Spleen (tissue), 11 donors: ENCODE measurements at regions not wholly inside any gene's neighbourhood (a gene's known extent, or its start where the extent isn't known, plus 50 kb on each side); places are given as distances from the start of the nearest gene placed in this dataset.

ENCODE experiments used
- DNase-seq: peaks from one replicate; pipeline ENCODE4 v3.0.0-alpha.2; 2020
- H3K27ac ChIP-seq, 8 donors: fragments of 200-600 bp; sonication (generic) in 7 of 8; 1 replicate in 4 of 8; 2 replicates in 4 of 8; pipeline versions ENCODE4 v1.5.0 to v1.8.0; 2016 to 2021; ENCODE audit warnings: inconsistent platforms in 4 of 8, mild to moderate bottlenecking in 4 of 8, moderate library complexity in 1 of 8
- H3K27me3 ChIP-seq, 7 donors: fragments of 200-600 bp; sonication (generic) in 6 of 7; replicated peaks in 1 of 7; 1 replicate in 4 of 7; 2 replicates in 3 of 7; pipeline versions ENCODE4 v1.5.0 to v1.8.0; 2016 to 2021; ENCODE audit warnings: inconsistent platforms in 3 of 7, mild to moderate bottlenecking in 1 of 7
- H3K36me3 ChIP-seq, 6 donors: fragments of 200-600 bp; sonication (generic) in 5 of 6; 1 replicate in 4 of 6; 2 replicates in 2 of 6; pipeline versions ENCODE4 v1.5.0 to v1.8.0; 2016 to 2021; ENCODE audit warnings: inconsistent platforms in 2 of 6
- H3K4me1 ChIP-seq, 6 donors: fragments of 200-600 bp; sonication (generic) in 5 of 6; 1 replicate in 3 of 6; 2 replicates in 3 of 6; pipeline versions ENCODE4 v1.5.0 to v1.8.0; 2016 to 2021; ENCODE audit warnings: inconsistent platforms in 3 of 6
- H3K4me3 ChIP-seq, 8 donors: fragments of 200-600 bp; sonication (generic) in 7 of 8; 1 replicate in 4 of 8; 2 replicates in 4 of 8; pipeline versions ENCODE4 v1.5.0 to v1.8.0; 2016 to 2021; ENCODE audit warnings: inconsistent platforms in 4 of 8, mild to moderate bottlenecking in 4 of 8, moderate library complexity in 2 of 8
- H3K9me3 ChIP-seq, 8 donors: fragments of 200-600 bp; sonication (generic) in 7 of 8; 1 replicate in 4 of 8; 2 replicates in 4 of 8; pipeline versions ENCODE4 v1.5.0 to v1.8.0; 2016 to 2021; ENCODE audit warnings: inconsistent platforms in 4 of 8
- POLR2A ChIP-seq, 3 donors: fragments of 450-650 bp; IDR thresholded peaks; one replicate each; pipeline ENCODE4 v1.5.1; 2017; ENCODE audit warnings: antibody characterized with exemption in 3 of 3, mild to moderate bottlenecking in 1 of 3
- POLR2AphosphoS5 ChIP-seq, 3 donors: sonication (generic); formaldehyde crosslinking; IDR thresholded peaks; one replicate each; pipeline ENCODE4 v1.5.1; 2017; ENCODE audit warnings: antibody characterized with exemption in 3 of 3
- WGBS, 5 donors: extraction: QIAGEN DNeasy Blood & Tissue Kit in 3 of 5; methylation state at CpG; one replicate each; pipeline versions ENCODE4 v1.1.5 to v1.1.7; 2013 to 2018; 5-methylcytosine and 5-hydroxymethylcytosine counted together
- intact Hi-C: fragments of 100-400 bp; cut with DNase I; formaldehyde crosslinking; loops from one replicate; pipeline ENCODE4 v1.15.0; 2023; ENCODE audit warnings: low total_unique reads
- TF ChIP-seq, protein P1 (sequence below), 11 experiments: fragments of 200-600 bp in 7 of 11; fragments of 450-650 bp in 4 of 11; sonication (generic) in 4 of 11; IDR thresholded peaks in 8 of 11; conservative IDR thresholded peaks in 3 of 11; 1 replicate in 7 of 11; 2 replicates in 4 of 11; pipeline versions ENCODE4 v1.4.0 to v1.8.0; 2016 to 2021; ENCODE audit warnings: antibody characterized with exemption in 11 of 11, inconsistent platforms in 4 of 11, mild to moderate bottlenecking in 1 of 11
- donor health status: healthy with polysubstance abuse.
- donor health status: DM: no; HTN: no; CAD: no; lungs with moderate emphysema.
- donor health status: DM: no; HTN: no; CAD: no.
- donor health status: Bipolar disorder and iron deficiency.
- donor health status: healthy.
- donor health status: DM: no; HTN: no; CAD: no.
- donor health status: DM: yes; HTN: yes; CAD: no.

DNA sequence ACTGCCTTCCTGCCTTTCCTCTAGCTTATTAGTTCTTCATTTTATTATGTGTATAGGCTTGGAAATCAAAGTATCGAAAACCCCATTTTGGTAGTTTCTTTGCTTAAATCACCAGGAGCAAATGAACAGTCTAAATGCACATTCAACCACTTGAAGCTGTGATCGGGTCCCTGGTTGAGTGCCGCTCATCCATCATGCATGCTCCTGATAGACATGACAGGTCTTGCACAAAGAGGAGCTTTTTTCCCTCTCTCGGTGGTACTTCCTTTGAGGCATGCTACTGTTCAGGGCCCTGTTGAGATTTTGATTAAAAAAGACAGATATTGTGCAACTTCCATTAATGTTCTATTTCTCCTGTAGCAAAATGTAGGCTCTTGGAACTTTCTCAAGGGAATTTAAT, 185.8 kb downstream of the OLFM4 start:
- H3K4me1 ChIP-seq, result no peaks in the 10 kb centered on the region
- DNase-seq, result no peak
- H3K27ac ChIP-seq, result no peak overlapping the region
- no peak overlapping the region for H3K4me3 ChIP-seq
- TF ChIP-seq POLR2AphosphoS5 (IDR thresholded peaks at IDR 0.05) (no peak), POLR2A (IDR thresholded peaks at IDR 0.05) (no peak)
- TF ChIP-seq, protein P1, sequence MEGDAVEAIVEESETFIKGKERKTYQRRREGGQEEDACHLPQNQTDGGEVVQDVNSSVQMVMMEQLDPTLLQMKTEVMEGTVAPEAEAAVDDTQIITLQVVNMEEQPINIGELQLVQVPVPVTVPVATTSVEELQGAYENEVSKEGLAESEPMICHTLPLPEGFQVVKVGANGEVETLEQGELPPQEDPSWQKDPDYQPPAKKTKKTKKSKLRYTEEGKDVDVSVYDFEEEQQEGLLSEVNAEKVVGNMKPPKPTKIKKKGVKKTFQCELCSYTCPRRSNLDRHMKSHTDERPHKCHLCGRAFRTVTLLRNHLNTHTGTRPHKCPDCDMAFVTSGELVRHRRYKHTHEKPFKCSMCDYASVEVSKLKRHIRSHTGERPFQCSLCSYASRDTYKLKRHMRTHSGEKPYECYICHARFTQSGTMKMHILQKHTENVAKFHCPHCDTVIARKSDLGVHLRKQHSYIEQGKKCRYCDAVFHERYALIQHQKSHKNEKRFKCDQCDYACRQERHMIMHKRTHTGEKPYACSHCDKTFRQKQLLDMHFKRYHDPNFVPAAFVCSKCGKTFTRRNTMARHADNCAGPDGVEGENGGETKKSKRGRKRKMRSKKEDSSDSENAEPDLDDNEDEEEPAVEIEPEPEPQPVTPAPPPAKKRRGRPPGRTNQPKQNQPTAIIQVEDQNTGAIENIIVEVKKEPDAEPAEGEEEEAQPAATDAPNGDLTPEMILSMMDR (IDR thresholded peaks at IDR 0.05 in 8 of 11, conservative IDR thresholded peaks at IDR 0.05 in 3 of 11), result no peak
- H3K27me3 ChIP-seq, result no peaks in the 10 kb centered on the region
- WGBS, 5 donors, result 59 to 74% (median 65%) methylated on average over 4 of the region's 4 CpGs
- H3K36me3 ChIP-seq, result no peaks in the 10 kb centered on the region
- no peaks in the 10 kb centered on the region for H3K9me3 ChIP-seq
- intact Hi-C loops, result no loop called here

DNA sequence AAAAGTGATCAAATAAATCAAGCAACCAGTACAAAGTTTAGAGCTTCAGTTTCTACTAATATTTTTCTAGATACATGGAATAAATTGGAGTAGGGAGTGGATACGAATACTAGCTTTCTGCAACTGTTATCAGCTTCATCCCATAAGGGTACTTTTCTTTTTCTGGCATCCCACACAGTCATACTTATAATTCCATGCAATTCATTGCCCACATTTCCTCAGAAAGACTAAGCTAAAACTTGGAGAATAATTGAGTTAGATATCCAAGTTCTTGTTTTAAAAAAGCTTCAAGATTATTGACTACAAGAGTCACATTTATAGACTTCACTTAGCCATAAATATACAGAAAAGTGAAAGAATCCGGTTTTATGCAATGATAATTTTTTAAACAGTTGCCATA, 186.9 kb downstream of the OLFM4 start:
- Histone ChIP-seq H3K4me3 (no peak overlapping the region), H3K27ac (no peak overlapping the region), H3K9me3 (no peaks in the 10 kb centered on the region), H3K36me3 (no peaks in the 10 kb centered on the region), H3K4me1 (no peaks in the 10 kb centered on the region), H3K27me3 (no peaks in the 10 kb centered on the region)
- intact Hi-C loops, result no loop called here
- TF ChIP-seq, protein P1 (IDR thresholded peaks at IDR 0.05 in 8 of 11, conservative IDR thresholded peaks at IDR 0.05 in 3 of 11), result no peak
- TF ChIP-seq POLR2AphosphoS5 (IDR thresholded peaks at IDR 0.05) (no peak), POLR2A (IDR thresholded peaks at IDR 0.05) (no peak)
- DNase-seq, result no peak
- WGBS, 5 donors, result 56 to 68% (median 62%) methylated on average over 2 of the region's 2 CpGs

DNA sequence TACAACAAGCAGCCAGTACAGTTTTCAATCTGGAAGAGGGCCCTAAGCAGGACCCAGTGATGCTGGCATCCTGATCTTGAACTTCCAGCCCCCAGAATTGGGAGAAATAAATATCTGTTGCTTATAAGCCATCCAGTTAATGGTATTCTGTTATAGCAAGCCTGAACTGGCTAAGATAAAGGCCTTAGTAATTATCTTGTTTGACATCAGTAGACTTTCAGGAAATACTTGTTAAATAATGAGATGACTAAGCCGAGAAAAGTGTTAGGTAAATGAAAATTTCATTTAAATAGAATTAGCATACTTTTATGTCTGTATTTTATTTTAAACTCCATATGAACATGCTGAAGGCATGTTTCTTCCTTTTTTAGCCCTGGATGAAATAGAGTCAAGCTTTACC, 188.2 kb downstream of the OLFM4 start:
- H3K4me3 ChIP-seq, result no peak overlapping the region
- WGBS, 5 donors, result 16 to 47% (median 28%) methylated on average over 1 of the region's 1 CpG
- H3K27ac ChIP-seq, result no peak overlapping the region
- no peaks in the 10 kb centered on the region for H3K27me3 ChIP-seq
- TF ChIP-seq POLR2AphosphoS5 (IDR thresholded peaks at IDR 0.05), result no peak
- TF ChIP-seq POLR2A (IDR thresholded peaks at IDR 0.05), result no peak
- TF ChIP-seq, protein P1 (IDR thresholded peaks at IDR 0.05 in 8 of 11, conservative IDR thresholded peaks at IDR 0.05 in 3 of 11), result no peak
- intact Hi-C loops, result no loop called here
- no peaks in the 10 kb centered on the region for H3K4me1 ChIP-seq
- no peaks in the 10 kb centered on the region for H3K9me3 ChIP-seq
- DNase-seq, result no peak
- H3K36me3 ChIP-seq, result no peaks in the 10 kb centered on the region

DNA sequence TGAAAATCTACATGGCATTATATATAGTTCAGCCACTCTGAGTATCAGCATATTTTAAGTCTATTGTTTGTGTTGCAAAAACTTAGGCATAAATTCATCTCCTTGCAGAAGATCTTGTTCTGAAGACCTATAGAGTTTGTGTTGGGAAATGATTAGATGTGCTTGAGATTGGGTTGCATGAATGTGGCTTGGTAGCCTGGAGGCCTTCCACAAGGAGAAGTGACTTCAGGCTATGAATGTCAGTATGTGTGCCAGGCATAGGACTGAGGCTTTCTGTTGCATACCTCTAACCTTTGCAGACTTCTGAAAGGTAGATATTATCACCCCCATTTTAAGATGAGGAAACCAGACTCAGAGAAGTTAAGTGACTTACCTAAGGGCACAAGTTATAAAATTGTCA, 188.6 kb downstream of the OLFM4 start:
- no peak for DNase-seq

More for the DNA sequence above, 188.6 kb downstream of the OLFM4 start:
- Histone ChIP-seq H3K4me1 (no peaks in the 10 kb centered on the region), H3K27me3 (no peaks in the 10 kb centered on the region), H3K27ac (no peak overlapping the region), H3K4me3 (no peak overlapping the region), H3K9me3 (no peaks in the 10 kb centered on the region), H3K36me3 (no peaks in the 10 kb centered on the region)
- TF ChIP-seq, protein P1 (IDR thresholded peaks at IDR 0.05 in 8 of 11, conservative IDR thresholded peaks at IDR 0.05 in 3 of 11), result no peak
- intact Hi-C loops, result no loop called here
